ENCODE measurements at regions not wholly inside any gene's neighbourhood (a gene's known extent, or its start where the extent isn't known, plus 50 kb on each side); places are given as distances from the start of the nearest gene placed in this dataset.

- TF ChIP-seq CTCF (conservative IDR thresholded peaks at IDR 0.05; ENCODE audit: low read length) (no peak), EZH2phosphoT487 (IDR thresholded peaks at IDR 0.05; ENCODE audit: borderline replicate concordance) (no peak)
Observed at GRCh38 chr2:37800176-37800858, 124.8 kb upstream of the RMDN2 start.

All from Loucy (cell line).